Activated B cell treated with CpG ODN at 0.5 μM for 24 hours (primary cell): ENCODE measurements at regions not wholly inside any gene's neighbourhood (a gene's known extent, or its start where the extent isn't known, plus 50 kb on each side); places are given as distances from the start of the nearest gene placed in this dataset.

Experiments
- ATAC-seq: fragments of 200-7000 bp; cut with Tn5 transposase; one replicate; pipeline ENCODE4 v1.10.0; 2021; ENCODE audit warnings: low read depth, mild to moderate bottlenecking, moderate library complexity
- CTCF ChIA-PET: fragments of 350-600 bp; sonication (Branson Sonifier 250); formaldehyde crosslinking; loops from one replicate; lab custom pipeline; 2021; ENCODE audit warnings: antibody characterized with exemption; lab: Charles Lee
- POLR2A ChIA-PET: fragments of 350-600 bp; sonication (Branson Sonifier 250); formaldehyde crosslinking; loops from one replicate; lab custom pipeline; 2021; ENCODE audit warnings: antibody characterized with exemption; lab: Charles Lee
- DNase-seq: peaks from one replicate; pipeline ENCODE4 v3.0.0; 2022
- H3K27ac Mint-ChIP-seq: one replicate; pipeline ENCODE4 v1.8.0; 2020; ENCODE audit warnings: mixed read lengths
- H3K27me3 Mint-ChIP-seq: one replicate; pipeline ENCODE4 v1.8.0; 2021; ENCODE audit warnings: mixed read lengths
- H3K36me3 Mint-ChIP-seq: one replicate; pipeline ENCODE4 v1.8.0; 2021; ENCODE audit warnings: low read depth, mixed read lengths
- H3K4me1 Mint-ChIP-seq: one replicate; pipeline ENCODE4 v1.8.0; 2021; ENCODE audit warnings: mixed read lengths
- H3K4me3 Mint-ChIP-seq: one replicate; pipeline ENCODE4 v1.8.0; 2020; ENCODE audit warnings: mild to moderate bottlenecking, mixed read lengths
- H3K9me3 Mint-ChIP-seq: one replicate; pipeline ENCODE4 v1.8.0; 2020; ENCODE audit warnings: mixed read lengths
- intact Hi-C: fragments of 100-400 bp; cut with micrococcal nuclease; formaldehyde crosslinking; loops from one replicate; pipeline ENCODE4 v1.15.1; 2024
- TF ChIP-seq, protein P1 (sequence below): fragments of 200-600 bp; IDR thresholded peaks from one replicate; pipeline ENCODE4 v1.8.0; 2022; ENCODE audit warnings: antibody characterized with exemption, mild to moderate bottlenecking

DNA sequence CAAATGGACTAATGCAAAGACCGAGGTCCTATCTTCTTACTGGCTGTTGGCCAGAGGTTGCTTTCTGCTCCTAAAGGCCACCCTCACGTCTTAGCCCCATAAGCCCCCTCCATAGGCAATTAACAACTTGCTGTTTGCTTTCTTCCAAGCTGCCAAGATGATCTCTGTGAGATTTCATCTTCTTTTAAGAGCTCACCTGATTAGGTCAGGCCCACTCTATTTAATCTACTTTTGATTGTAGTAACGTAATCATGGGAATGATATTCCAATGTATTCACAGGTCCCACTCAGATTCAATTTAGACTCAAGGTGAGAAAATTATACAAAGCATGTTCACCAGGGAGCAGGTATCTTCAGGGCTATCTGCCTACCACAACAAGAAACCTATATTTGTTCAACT is 84.4 kb upstream of the RAD23B start:
- DNase-seq = no peak
- intact Hi-C loops = no loop called here
- H3K27ac Mint-ChIP-seq = no peak overlapping the region
- H3K4me1 Mint-ChIP-seq = no peaks in the 10 kb centered on the region
- ATAC-seq = no peak
- POLR2A ChIA-PET = interaction anchor here (0.6 kb wide), 1 partner anchor 13 kb away, joined by 7 read pairs; no protein-coding TSS in a partner anchor
- H3K27me3 Mint-ChIP-seq = peaks cover 7% of the 10 kb centered on the region
- TF ChIP-seq, protein P1, sequence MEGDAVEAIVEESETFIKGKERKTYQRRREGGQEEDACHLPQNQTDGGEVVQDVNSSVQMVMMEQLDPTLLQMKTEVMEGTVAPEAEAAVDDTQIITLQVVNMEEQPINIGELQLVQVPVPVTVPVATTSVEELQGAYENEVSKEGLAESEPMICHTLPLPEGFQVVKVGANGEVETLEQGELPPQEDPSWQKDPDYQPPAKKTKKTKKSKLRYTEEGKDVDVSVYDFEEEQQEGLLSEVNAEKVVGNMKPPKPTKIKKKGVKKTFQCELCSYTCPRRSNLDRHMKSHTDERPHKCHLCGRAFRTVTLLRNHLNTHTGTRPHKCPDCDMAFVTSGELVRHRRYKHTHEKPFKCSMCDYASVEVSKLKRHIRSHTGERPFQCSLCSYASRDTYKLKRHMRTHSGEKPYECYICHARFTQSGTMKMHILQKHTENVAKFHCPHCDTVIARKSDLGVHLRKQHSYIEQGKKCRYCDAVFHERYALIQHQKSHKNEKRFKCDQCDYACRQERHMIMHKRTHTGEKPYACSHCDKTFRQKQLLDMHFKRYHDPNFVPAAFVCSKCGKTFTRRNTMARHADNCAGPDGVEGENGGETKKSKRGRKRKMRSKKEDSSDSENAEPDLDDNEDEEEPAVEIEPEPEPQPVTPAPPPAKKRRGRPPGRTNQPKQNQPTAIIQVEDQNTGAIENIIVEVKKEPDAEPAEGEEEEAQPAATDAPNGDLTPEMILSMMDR = no peak
- H3K4me3 Mint-ChIP-seq = no peak overlapping the region
- CTCF ChIA-PET = no interaction called here
- H3K9me3 Mint-ChIP-seq = peaks cover 4% of the 10 kb centered on the region
- H3K36me3 Mint-ChIP-seq = no peaks in the 10 kb centered on the region

DNA sequence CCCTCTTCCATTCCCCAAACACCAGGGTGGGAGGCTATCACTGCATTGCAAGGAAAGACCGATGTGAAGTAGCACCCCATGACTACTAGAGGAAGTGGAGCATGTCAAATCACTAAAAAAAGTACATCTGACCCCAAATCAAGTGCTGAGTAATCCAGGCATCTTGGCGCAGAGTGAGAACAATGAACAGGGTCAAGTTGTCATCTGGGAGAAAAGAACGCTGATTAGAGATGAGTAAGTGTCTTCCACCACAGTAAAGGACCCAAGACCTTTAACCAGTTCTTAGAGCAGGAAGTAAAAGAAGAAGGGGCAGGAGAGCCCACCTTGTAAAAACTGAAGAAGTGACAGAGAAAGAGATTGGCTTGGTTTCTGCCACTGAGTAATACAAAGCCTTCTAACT is 75.0 kb upstream of the RAD23B start:
- ATAC-seq (no peak), DNase-seq (no peak)
- CTCF ChIA-PET = no interaction called here
- POLR2A ChIA-PET = no interaction called here
- intact Hi-C loops = no loop called here
- H3K27ac Mint-ChIP-seq = no peak overlapping the region
- H3K9me3 Mint-ChIP-seq = no peaks in the 10 kb centered on the region
- no peak overlapping the region for H3K4me3 Mint-ChIP-seq
- H3K4me1 Mint-ChIP-seq = peaks cover 1% of the 10 kb centered on the region
- H3K27me3 Mint-ChIP-seq = peaks cover 3% of the 10 kb centered on the region
- TF ChIP-seq, protein P1 = no peak
- H3K36me3 Mint-ChIP-seq = no peaks in the 10 kb centered on the region

DNA sequence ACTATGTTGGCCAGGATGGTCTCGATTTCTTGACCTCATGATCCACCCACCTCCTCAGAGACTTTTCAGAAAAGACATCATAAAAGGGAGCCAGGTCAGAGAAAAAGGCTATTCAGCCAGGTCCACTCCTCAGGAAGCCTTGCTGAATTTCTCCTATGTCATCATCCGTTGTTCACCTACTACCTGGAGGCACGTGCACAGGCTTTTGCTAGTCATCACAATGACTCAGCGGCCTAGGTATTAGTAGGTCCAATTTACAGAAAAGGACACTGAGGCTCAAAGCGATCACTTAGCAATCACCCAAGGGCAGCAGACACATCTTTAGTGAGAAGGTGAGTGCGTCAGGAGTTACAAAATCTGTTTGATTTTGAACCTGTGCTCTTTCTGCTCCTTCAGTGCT is 72.3 kb upstream of the RAD23B start:
- DNase-seq (no peak), ATAC-seq (no peak)
- intact Hi-C loops = no loop called here
- Mint-ChIP-seq H3K27ac (no peak overlapping the region), H3K4me1 (peaks cover 8% of the 10 kb centered on the region), H3K9me3 (no peaks in the 10 kb centered on the region), H3K27me3 (peaks cover 5% of the 10 kb centered on the region), H3K36me3 (no peaks in the 10 kb centered on the region), H3K4me3 (no peak overlapping the region)
- POLR2A ChIA-PET = no interaction called here
- CTCF ChIA-PET = no interaction called here
- TF ChIP-seq, protein P1 = no peak

DNA sequence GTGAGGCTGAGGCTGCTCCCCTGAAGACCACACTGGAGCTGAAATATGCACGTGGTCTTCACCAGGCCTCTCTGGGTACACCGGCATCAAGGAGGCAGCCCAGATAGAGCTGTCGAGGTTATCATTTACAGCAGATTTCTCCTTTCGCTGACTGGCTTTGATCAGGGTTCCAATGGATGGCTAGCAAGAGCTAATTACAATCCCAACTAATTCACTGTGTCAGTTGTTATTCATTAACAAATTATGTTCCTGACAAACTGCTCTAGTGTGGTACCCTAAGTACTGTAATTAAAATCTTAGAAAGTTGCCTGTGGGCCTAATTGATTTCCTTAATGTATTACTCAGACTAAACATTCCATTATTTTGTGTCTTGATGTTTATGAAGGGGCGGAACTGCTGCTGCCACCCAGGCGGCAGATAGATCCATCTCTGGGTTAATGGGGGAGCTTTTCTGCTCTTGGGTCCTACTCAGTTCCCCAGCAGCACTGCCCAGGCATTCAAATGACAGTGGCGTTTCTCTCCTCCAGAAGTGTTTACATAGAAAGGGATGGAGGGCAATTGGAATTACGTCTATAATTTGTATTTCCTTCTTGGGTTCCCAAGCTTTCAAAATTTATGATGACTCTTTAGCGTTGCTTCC is 71.7 kb upstream of the RAD23B start:
- ChIA-PET POLR2A (no interaction called here), CTCF (no interaction called here)
- TF ChIP-seq, protein P1 = no peak
- Mint-ChIP-seq H3K27ac (no peak overlapping the region), H3K27me3 (peaks cover 2% of the 10 kb centered on the region), H3K4me1 (peaks cover 8% of the 10 kb centered on the region), H3K9me3 (no peaks in the 10 kb centered on the region), H3K4me3 (no peak overlapping the region), H3K36me3 (no peaks in the 10 kb centered on the region)
- intact Hi-C loops = no loop called here
- no peak for DNase-seq
- no peak for ATAC-seq

DNA sequence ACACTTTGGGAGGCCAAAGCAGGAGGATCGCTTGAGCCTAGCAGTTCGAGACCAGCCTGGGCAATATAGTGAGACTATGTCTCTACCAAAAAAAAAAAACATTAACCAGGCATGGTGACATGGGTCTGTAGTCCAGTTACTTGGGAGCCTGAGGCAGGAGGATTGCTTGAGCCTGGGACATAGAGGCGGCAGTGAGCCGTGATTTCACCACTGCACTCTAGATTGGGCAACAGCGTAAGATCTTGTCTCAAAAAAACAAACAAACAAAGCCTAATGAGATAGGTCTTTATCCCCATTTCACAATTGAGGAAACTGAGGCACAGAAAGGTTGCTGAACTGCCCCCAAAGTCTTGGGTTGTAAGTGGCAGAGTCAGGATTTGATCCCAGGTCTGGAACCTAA is 70.5 kb upstream of the RAD23B start:
- peaks cover 2% of the 10 kb centered on the region for H3K27me3 Mint-ChIP-seq
- TF ChIP-seq, protein P1 = no peak
- no peak for DNase-seq
- peaks cover 8% of the 10 kb centered on the region for H3K4me1 Mint-ChIP-seq
- intact Hi-C loops = no loop called here
- no peak overlapping the region for H3K4me3 Mint-ChIP-seq
- ChIA-PET POLR2A (no interaction called here), CTCF (no interaction called here)
- no peak overlapping the region for H3K27ac Mint-ChIP-seq
- ATAC-seq = no peak
- H3K9me3 Mint-ChIP-seq = no peaks in the 10 kb centered on the region
- H3K36me3 Mint-ChIP-seq = no peaks in the 10 kb centered on the region
